GM12878 (cell line): ENCODE measurements at regions not wholly inside any gene's neighbourhood (a gene's known extent, or its start where the extent isn't known, plus 50 kb on each side); places are given as distances from the start of the nearest gene placed in this dataset.

Experiments
- BRCA1 ChIP-seq: IDR thresholded peaks from 2 replicates; pipeline ENCODE4 v1.6.1; 2011; ENCODE audit warnings: low read depth, low read length, improper control_type of control experiment
- EP300 ChIP-seq, 2 experiments: fragments of 150-350 bp in 1 of 2; IDR thresholded peaks; 2 replicates each; pipeline ENCODE4 v1.6.1; 2011 to 2012; ENCODE audit warnings: low read depth in 2 of 2, low read length in 2 of 2, borderline replicate concordance in 1 of 2, improper control_type of control experiment in 1 of 2, inconsistent platforms in 1 of 2; ENCODE audit not compliant: control insufficient read depth in 1 of 2
- EZH2 ChIP-seq: IDR thresholded peaks from 2 replicates; pipeline ENCODE4 v1.6.1; 2012; ENCODE audit warnings: low read depth, mild to moderate bottlenecking, control low read depth, inconsistent platforms, low read length, borderline replicate concordance; ENCODE audit not compliant: control insufficient read depth
- FOS ChIP-seq: IDR thresholded peaks from 3 replicates; pipeline ENCODE4 v1.6.1; 2011; ENCODE audit warnings: borderline replicate concordance; ENCODE audit not compliant: insufficient read length; ENCODE audit errors: extremely low read depth
- FOXM1 ChIP-seq: IDR thresholded peaks from 2 replicates; pipeline ENCODE4 v1.6.1; 2012; ENCODE audit warnings: low read depth, mild to moderate bottlenecking, inconsistent platforms, low read length, moderate library complexity
- POLR2A ChIP-seq: IDR thresholded peaks from 2 replicates; pipeline ENCODE4 v1.6.1; 2011; ENCODE audit warnings: low read depth, mild to moderate bottlenecking, low read length
- SIN3A ChIP-seq: IDR thresholded peaks from 2 replicates; pipeline ENCODE4 v1.6.1; 2012; ENCODE audit warnings: low read depth, low read length, improper control_type of control experiment
- SMC3 ChIP-seq: IDR thresholded peaks from 2 replicates; pipeline ENCODE4 v1.6.1; 2011; ENCODE audit warnings: low read length, improper control_type of control experiment, borderline replicate concordance
- TAF1 ChIP-seq: IDR thresholded peaks from 2 replicates; pipeline ENCODE4 v1.6.1; 2011; ENCODE audit warnings: mild to moderate bottlenecking, low read depth, low read length, borderline replicate concordance
- TARDBP ChIP-seq: IDR thresholded peaks from 2 replicates; pipeline ENCODE4 v1.6.1; 2016; ENCODE audit warnings: borderline replicate concordance
- TF ChIP-seq, protein P1 (sequence below), 3 experiments: IDR thresholded peaks in 2 of 3; conservative IDR thresholded peaks in 1 of 3; 2 replicates each; pipeline ENCODE4 v1.5.1; 2011; ENCODE audit warnings: low read depth in 3 of 3, low read length in 3 of 3, mild to moderate bottlenecking in 3 of 3, control low read depth in 2 of 3, moderate library complexity in 2 of 3, inconsistent platforms in 1 of 3, mixed read lengths in 1 of 3; ENCODE audit not compliant: control insufficient read depth in 2 of 3, insufficient read depth in 1 of 3; ENCODE audit errors: extremely low read depth in 1 of 3
- TF ChIP-seq, protein P2 (sequence below): IDR thresholded peaks from 2 replicates; pipeline ENCODE4 v1.6.1; 2012; ENCODE audit warnings: mild to moderate bottlenecking, low read depth, low read length
- TF ChIP-seq, protein P3 (sequence below): fragments of 450-650 bp; IDR thresholded peaks from 2 replicates; pipeline ENCODE4 v1.6.1; 2017; ENCODE audit warnings: mild to moderate bottlenecking, moderate library complexity

DNA sequence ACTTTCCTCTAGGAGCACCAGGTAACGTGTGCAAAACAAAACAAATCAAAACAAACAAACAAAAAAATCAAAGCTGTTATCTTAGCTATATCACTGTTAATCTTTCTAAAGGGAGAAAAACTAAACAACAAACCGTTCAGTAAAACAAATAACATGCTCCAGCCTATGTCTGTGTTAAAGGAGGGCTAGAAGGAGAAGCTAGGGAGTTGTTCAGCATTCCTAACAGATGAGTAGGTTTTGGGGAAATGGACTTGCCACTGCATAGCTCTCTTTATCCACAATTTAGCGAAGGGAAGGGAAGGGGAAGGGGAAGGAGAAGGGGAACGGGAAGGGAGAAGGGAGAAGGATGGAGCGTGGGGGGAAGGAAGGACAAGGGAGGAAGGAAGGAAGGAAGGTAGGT, 134.2 kb upstream of the AKR1E2 start:
- TF ChIP-seq FOS (no peak), BRCA1 (no peak), FOXM1 (no peak), POLR2A (no peak), TAF1 (no peak), SIN3A (no peak), EP300 (IDR thresholded peaks at IDR 0.05; ENCODE audit: borderline replicate concordance in 1 of 2, control insufficient read depth in 1 of 2, low read depth in 2 of 2, low read length in 2 of 2) (no peak), SMC3 (no peak), TARDBP (no peak), EZH2 (no peak)
- TF ChIP-seq, protein P1, sequence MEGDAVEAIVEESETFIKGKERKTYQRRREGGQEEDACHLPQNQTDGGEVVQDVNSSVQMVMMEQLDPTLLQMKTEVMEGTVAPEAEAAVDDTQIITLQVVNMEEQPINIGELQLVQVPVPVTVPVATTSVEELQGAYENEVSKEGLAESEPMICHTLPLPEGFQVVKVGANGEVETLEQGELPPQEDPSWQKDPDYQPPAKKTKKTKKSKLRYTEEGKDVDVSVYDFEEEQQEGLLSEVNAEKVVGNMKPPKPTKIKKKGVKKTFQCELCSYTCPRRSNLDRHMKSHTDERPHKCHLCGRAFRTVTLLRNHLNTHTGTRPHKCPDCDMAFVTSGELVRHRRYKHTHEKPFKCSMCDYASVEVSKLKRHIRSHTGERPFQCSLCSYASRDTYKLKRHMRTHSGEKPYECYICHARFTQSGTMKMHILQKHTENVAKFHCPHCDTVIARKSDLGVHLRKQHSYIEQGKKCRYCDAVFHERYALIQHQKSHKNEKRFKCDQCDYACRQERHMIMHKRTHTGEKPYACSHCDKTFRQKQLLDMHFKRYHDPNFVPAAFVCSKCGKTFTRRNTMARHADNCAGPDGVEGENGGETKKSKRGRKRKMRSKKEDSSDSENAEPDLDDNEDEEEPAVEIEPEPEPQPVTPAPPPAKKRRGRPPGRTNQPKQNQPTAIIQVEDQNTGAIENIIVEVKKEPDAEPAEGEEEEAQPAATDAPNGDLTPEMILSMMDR (IDR thresholded peaks at IDR 0.05 in 2 of 3, conservative IDR thresholded peaks at IDR 0.05 in 1 of 3; ENCODE audit: control insufficient read depth in 2 of 3, extremely low read depth in 1 of 3, insufficient read depth in 1 of 3, low read depth in 3 of 3, low read length in 3 of 3) = no peak
- TF ChIP-seq, protein P2, sequence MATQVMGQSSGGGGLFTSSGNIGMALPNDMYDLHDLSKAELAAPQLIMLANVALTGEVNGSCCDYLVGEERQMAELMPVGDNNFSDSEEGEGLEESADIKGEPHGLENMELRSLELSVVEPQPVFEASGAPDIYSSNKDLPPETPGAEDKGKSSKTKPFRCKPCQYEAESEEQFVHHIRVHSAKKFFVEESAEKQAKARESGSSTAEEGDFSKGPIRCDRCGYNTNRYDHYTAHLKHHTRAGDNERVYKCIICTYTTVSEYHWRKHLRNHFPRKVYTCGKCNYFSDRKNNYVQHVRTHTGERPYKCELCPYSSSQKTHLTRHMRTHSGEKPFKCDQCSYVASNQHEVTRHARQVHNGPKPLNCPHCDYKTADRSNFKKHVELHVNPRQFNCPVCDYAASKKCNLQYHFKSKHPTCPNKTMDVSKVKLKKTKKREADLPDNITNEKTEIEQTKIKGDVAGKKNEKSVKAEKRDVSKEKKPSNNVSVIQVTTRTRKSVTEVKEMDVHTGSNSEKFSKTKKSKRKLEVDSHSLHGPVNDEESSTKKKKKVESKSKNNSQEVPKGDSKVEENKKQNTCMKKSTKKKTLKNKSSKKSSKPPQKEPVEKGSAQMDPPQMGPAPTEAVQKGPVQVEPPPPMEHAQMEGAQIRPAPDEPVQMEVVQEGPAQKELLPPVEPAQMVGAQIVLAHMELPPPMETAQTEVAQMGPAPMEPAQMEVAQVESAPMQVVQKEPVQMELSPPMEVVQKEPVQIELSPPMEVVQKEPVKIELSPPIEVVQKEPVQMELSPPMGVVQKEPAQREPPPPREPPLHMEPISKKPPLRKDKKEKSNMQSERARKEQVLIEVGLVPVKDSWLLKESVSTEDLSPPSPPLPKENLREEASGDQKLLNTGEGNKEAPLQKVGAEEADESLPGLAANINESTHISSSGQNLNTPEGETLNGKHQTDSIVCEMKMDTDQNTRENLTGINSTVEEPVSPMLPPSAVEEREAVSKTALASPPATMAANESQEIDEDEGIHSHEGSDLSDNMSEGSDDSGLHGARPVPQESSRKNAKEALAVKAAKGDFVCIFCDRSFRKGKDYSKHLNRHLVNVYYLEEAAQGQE = no peak
- TF ChIP-seq, protein P3, sequence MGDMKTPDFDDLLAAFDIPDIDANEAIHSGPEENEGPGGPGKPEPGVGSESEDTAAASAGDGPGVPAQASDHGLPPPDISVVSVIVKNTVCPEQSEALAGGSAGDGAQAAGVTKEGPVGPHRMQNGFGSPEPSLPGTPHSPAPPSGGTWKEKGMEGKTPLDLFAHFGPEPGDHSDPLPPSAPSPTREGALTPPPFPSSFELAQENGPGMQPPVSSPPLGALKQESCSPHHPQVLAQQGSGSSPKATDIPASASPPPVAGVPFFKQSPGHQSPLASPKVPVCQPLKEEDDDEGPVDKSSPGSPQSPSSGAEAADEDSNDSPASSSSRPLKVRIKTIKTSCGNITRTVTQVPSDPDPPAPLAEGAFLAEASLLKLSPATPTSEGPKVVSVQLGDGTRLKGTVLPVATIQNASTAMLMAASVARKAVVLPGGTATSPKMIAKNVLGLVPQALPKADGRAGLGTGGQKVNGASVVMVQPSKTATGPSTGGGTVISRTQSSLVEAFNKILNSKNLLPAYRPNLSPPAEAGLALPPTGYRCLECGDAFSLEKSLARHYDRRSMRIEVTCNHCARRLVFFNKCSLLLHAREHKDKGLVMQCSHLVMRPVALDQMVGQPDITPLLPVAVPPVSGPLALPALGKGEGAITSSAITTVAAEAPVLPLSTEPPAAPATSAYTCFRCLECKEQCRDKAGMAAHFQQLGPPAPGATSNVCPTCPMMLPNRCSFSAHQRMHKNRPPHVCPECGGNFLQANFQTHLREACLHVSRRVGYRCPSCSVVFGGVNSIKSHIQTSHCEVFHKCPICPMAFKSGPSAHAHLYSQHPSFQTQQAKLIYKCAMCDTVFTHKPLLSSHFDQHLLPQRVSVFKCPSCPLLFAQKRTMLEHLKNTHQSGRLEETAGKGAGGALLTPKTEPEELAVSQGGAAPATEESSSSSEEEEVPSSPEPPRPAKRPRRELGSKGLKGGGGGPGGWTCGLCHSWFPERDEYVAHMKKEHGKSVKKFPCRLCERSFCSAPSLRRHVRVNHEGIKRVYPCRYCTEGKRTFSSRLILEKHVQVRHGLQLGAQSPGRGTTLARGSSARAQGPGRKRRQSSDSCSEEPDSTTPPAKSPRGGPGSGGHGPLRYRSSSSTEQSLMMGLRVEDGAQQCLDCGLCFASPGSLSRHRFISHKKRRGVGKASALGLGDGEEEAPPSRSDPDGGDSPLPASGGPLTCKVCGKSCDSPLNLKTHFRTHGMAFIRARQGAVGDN = no peak
